ENCODE measurements at regions not wholly inside any gene's neighbourhood (a gene's known extent, or its start where the extent isn't known, plus 50 kb on each side); places are given as distances from the start of the nearest gene placed in this dataset.
"Not testable (repeated sequence)": the region's sequence is repeated elsewhere in the genome, so short reads cannot be mapped to it uniquely, and the experiment has no call there.

DNA sequence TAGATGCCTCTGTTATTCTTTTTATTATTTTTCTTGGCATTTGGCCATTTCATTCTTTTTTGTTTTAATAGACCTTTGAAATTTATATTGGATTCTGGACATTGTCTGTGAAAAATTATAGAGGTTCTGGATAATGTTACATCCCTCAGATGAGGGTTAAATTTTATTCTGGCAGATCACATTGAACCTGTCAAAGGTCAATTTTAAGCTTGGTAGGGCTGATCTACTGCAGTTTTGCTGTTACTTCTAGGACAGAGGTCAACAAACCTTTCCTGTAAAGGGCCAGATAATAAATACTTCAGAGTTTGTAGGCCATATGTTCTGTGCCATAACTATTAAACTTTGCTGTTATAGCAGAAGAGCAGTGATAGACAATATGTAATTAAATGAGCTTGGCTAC, 318.9 kb upstream of the DPPA4 start:
- no peak for DNase-seq (ENCODE audit: low spot score)

DNA sequence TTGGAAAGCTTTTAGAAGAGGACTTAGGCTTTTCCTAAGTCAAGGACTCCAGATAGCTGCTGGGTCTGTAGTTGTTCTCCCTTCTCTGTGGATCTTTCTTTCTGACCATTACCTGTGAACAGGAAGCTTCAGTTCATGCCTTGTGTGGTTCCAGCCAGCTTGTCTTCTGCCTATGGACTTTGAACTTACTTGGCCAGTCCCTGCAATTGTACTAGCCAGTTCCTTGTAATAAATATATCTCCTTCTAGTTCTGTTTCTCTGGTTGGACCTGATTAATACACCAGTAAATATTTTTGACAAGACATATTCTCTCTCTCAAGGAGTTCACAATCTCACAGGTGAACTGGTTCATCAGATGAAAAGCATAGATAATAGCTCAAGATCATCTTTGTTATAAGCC, 341.3 kb upstream of the DPPA4 start:
- DNase-seq (ENCODE audit: low spot score) = no peak

DNA sequence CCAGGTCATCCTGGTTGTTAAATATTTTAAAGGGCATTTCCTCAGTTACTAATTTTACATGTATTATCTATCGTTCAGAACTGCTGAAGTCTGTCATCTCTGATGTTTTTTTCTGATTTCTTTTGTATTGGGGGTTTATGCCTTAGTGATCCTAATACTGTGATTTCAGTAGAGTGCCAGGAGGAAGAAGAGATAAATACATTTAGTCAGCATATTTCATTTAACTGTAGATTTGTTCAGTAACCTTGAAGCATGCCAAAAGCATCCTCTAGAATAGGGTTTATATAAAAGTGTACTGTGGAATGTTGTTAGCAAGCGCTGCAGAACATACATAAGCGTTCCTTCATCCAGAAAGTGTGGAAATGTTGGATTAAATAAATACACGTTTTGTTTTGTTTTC, 342.3 kb upstream of the DPPA4 start:
- no peak for DNase-seq (ENCODE audit: low spot score)

GRCh38 chr3:109683746-109684145, 346.4 kb upstream of the DPPA4 start:
- no peak for DNase-seq (ENCODE audit: low spot score)

DNA sequence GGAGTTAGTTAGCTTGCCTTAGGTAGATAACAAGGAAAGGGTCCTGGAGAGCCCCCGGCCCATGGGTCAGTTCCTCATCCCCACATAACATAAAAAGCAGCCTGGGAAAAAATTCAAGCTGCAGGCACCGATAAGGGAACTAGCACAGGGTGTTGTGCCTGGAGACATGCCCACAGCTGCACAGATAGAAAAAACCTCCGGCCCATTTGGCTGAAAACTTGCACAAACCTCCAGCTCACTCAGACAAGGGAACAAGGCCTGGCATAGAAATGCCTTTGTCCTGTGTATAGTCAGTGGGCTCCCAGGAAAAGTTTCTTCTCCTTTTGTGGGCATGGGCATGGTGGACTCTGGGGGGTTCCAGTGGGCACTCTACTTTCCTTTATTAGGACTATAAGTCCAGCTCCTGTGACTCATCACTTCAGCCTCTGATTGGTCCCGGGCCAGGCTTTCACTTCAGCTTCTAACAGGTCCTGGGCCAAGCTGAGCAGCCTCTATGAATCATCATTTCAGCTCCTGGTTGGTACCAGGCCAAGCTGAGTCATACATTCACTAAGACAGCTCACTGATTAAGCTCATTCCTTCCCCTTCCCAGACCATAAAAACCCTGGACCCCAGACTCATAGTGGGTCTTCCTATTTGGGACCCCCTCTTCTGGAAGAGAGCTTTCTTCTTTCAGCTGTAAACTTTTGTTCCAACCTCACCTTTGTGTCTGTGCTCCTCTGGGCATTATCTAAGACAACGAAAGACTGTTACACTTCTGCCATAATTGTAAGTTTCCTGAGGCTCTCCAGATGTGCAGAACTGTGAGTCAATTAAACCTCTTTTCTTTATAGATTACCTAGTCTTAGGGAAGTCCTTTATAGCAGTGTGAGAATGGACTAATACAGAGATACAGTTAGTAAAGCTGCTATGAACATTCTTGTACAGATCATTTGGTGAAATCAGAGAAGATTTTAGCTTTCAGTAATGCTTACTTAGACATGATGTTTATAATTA, 348.0 kb upstream of the DPPA4 start:
- no peak for DNase-seq (ENCODE audit: low spot score)

GRCh38 chr3:109687626-109688025, 350.3 kb upstream of the DPPA4 start:
- DNase-seq (ENCODE audit: low spot score) = no peak

- no peak for DNase-seq (ENCODE audit: low spot score)
These were observed 359.6 kb upstream of the DPPA4 start for GRCh38 chr3:109696932-109697331.

GRCh38 chr3:109702252-109702651, 364.9 kb upstream of the DPPA4 start:
- DNase-seq (ENCODE audit: low spot score) = peak; percentile 50

GRCh38 chr3:109702976-109703375, 365.6 kb upstream of the DPPA4 start:
- no peak for DNase-seq (ENCODE audit: low spot score)

GRCh38 chr3:109705133-109705532, 367.8 kb upstream of the DPPA4 start:
- DNase-seq (ENCODE audit: low spot score) = not testable (repeated sequence)

DNA sequence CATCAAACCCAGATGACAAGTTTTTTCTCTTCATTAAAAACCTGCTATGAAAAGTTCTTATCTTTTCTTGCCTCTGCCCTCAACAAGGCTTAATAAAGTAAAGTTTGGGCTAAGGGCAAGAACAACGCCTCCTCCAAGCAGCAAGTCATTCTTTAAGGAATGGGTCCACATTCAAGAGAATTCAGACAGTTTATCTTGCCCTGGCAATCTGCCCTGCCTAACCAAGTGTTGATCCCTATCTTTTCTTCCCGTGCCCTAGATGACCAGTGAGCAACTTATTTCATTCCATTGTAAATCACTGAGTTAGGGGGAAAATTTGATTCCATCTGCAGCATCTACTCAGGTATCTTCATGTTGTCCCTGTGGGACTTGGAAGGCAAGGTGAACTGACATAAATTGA, 370.3 kb upstream of the DPPA4 start:
- no peak for DNase-seq (ENCODE audit: low spot score)

DNA sequence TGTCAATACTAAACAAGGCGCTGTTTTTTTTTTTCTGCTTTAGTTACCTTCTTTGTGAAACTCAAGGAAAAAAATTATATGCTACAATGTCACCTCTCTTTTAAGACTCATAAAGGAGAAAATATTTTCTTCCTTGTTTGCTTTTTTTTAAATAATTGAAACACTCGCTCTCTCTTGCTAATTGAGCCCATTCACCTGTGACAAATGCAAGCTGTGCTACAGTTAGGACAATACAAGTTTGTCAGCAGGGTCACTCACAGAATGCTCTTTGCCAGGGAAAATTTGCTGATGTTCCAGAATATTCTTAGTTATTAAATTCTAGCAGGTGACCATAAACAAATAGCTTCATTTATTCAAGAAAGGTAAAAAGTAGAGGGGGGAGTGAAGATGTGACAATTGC, 375.9 kb upstream of the DPPA4 start:
- no peak for DNase-seq (ENCODE audit: low spot score)

DNA sequence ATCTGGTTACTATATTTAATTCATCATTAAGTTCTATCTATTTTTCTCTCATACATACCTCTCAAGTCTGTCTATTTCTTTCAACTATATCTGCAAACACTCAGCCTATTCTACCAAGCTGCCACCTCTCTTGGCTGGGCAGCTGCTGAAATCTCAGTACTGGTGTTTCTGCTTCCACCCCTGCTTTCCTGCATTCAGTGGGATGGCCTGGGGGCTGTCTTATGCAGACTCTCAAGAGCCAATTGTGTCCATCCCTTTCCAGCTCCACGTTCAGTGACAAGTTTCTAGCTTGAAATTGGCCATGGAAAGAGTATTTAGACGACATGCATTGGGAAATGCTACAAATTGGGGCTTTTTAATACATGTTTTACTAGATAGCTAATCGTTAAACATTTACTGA, 378.4 kb upstream of the DPPA4 start:
- DNase-seq (ENCODE audit: low spot score) = no peak

- no peak for DNase-seq (ENCODE audit: low spot score)
These were observed 381.5 kb upstream of the DPPA4 start for GRCh38 chr3:109718850-109719249.

GRCh38 chr3:109728861-109729494, 391.6 kb upstream of the DPPA4 start:
- DNase-seq (ENCODE audit: low spot score) = no peak

GRCh38 chr3:109731639-109732473, 394.5 kb upstream of the DPPA4 start:
- peak; percentile 64 for DNase-seq (ENCODE audit: low spot score)

GRCh38 chr3:109743981-109744380, 406.6 kb upstream of the DPPA4 start:
- no peak for DNase-seq (ENCODE audit: low spot score)

- DNase-seq (ENCODE audit: low spot score) = no peak
These were observed 435.2 kb upstream of the DPPA4 start for GRCh38 chr3:109772520-109772919.

DNA sequence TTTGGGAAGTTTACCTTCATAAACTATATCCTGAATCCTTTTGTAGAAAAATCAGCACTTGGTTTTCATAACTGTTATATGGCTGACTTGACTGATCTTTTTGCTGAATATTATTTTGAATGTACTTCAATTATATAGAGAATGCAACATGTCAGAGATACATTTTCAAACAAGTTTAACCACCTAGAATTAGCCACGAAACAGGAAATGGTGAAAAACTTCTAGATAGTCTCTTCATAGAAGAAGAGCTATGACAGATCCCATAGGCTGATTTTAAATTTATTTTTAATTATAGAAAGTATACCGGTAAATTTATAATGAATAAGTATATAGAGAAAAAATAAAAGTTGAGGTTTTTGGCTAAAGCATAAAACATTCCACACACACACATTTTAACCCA, 436.8 kb upstream of the DPPA4 start:
- DNase-seq (ENCODE audit: low spot score) = no peak

DNA sequence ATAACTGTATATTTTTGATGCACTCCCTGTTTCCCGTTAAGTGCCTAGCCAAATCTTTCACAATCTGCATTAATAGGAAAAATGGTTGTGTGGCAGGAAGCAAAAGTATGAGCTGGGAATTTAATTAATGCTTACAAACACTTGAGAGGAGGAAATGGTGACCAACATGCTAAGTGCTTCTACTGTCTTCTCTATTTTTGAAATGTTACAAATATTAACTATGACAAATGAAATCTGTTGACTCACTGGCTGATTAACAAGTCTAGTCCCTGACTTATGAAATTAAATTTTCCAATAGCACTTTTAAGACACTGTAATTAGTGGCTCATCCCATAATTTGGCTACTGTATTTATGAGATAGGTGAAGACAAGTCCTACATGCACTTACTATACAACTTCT, 446.9 kb upstream of the DPPA4 start:
- no peak for DNase-seq (ENCODE audit: low spot score)

DNA sequence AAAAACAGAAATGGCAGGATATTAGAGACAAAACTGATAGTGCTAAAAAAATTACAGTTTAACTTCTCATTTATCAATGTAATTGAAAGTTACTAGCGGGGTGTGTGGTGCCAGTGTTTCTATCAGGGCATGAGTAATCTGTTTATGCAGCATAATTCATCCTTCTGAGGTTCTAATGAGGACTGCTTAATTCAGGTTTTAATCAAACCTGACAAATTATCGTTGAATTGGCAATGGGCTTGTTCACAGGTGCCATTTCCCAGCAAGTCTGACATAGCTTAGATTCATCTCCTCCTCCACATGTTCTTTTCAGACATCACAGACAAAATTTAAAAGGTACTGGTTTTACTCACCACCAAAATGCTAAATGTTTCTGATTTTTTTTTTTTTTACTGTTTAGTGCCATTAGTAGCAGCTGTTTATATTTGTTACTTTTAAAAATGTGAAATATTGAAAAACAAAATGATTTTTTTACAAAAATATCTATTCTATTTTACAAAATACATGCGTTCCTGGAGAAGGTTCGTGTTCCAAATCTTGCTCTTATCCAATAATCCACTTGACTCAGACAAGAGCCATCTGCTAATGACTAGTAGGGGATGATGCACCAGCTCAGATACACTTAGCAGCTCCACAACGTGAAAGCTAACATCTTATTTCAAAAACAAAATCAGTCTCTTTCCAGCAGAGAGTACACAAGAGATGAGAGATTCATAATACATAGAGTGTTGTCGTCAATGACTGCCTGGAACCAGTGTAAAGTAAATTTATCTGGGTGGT, 447.7 kb upstream of the DPPA4 start:
- no peak for DNase-seq (ENCODE audit: low spot score)

DNA sequence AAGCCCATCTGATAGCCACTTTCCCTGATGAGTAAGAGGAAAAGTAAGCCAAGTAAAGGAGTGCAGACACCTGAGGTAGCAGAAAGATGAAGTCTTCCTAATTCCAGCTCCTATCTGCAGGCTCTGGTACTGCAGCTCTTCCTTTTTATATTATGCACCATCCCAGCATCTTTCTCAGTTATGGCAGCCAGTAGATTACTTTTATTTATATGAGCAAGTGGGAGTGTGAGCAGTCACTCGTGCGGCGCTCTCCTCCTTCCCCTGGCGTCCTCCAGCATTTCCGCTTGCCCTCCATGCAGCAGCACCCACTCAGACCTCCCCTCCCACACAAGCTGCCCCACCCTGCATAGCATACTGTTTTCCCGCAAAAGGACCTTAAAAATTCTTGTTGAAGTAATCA, 465.9 kb upstream of the DPPA4 start:
- DNase-seq (ENCODE audit: low spot score) = no peak
